Stimulated activated CD4-positive, alpha-beta T cell treated with anti-CD3 and anti-CD28 coated beads, Interleukin-15, amount 100 ng/mL, for 1 hour (primary cell): ENCODE measurements at regions not wholly inside any gene's neighbourhood (a gene's known extent, or its start where the extent isn't known, plus 50 kb on each side); places are given as distances from the start of the nearest gene placed in this dataset.
"Not testable (repeated sequence)": the region's sequence is repeated elsewhere in the genome, so short reads cannot be mapped to it uniquely, and the experiment has no call there.

Source experiments
- DNase-seq, 2 donors: peaks; one replicate each; pipeline ENCODE4 v3.0.0-alpha.2; 2020; ENCODE audit warnings: low read depth in 1 of 2, low spot score in 1 of 2

DNA sequence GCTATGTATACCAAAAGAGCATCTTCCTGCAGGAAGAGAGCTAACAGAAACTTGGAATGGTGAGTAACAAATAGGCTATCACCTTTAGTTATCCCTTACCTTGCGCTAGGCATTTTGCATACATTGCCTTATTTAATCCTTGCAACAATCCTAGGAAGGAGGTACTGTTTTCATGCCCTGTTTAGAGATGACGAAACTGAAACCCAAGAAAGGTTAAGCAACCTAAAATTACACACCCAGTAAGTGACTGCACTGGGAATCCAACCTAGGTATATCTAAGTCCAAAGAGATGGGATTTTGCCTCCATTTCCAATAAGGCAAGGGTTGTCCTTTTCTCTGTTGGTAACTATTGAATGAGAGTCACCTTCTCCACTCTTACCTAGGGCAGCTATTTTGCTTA is 144.5 kb downstream of the TM2D1 start:
- no peak for DNase-seq

DNA sequence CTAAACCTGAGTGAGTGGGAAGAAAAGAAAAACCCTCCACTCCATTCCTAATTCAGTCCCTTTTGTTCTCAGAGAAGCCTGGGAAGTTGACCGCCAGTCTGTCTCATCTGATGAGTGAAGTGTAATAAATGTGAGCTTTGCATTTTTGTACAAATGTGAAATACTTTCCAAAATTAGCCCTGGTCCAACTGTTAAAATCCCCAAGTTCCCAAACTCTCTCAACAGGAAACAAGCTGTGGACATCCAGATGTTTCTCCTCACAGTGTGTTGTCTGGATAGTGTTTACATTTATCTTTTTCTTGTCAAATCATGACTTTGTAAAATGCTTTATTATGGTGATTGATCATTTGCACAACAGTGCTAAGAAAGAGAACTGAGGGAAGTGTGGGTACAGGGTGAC is 145.1 kb downstream of the TM2D1 start:
- no peak for DNase-seq

DNA sequence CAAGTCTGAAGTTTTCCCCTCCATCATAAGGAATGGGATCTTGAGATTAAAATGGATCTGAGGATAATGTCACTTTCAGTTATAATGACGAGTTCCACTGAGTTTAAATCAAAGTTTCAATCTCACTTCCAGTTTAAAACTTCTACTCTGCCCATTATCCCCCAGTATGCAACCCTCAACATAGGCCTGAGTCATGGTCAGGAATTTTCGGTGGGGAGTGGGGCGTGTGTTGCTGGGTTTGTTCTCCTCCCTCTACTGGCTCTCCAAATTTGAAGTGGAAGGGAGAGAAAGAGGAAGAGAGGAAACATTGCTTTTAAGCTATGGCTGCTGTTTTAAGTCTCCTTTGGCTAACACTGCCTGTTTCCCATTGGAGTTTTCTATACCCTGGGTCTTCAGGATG is 152.9 kb downstream of the TM2D1 start:
- no peak for DNase-seq

DNA sequence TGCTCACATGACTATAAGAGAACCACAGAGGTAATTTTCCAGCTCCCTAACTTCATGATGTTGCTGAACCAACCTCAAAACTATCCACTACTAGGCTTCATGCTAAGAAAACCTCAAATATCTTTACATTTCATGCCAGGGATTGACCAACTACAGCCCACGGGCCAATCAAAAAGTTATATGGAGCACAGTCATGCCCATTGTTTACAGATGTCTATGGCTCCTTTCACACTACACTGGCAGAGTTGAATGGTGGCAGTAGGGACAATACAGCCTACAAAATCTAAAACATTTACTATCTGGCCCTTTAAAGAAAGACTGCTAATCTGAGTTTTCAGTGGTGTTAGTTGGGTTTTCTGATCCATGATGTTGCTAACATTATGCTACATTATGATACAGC is 154.8 kb downstream of the TM2D1 start:
- DNase-seq, result no peak

DNA sequence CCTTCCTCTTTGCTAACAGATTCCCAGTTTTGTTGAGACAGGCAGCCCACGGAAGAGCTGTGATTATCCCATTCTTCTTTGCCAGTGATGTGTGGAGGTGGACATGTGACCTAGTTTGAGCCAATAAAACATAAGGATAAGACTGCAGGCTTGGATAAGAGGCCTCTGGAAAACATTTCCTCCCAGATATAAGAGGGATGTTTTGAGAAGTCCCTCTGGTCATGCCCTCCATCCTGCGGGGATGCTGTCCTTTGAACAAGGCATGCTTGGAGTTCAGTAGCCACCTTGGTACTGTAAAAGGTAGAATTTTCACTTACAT is 155.7 kb downstream of the TM2D1 start:
- DNase-seq, result no peak

DNA sequence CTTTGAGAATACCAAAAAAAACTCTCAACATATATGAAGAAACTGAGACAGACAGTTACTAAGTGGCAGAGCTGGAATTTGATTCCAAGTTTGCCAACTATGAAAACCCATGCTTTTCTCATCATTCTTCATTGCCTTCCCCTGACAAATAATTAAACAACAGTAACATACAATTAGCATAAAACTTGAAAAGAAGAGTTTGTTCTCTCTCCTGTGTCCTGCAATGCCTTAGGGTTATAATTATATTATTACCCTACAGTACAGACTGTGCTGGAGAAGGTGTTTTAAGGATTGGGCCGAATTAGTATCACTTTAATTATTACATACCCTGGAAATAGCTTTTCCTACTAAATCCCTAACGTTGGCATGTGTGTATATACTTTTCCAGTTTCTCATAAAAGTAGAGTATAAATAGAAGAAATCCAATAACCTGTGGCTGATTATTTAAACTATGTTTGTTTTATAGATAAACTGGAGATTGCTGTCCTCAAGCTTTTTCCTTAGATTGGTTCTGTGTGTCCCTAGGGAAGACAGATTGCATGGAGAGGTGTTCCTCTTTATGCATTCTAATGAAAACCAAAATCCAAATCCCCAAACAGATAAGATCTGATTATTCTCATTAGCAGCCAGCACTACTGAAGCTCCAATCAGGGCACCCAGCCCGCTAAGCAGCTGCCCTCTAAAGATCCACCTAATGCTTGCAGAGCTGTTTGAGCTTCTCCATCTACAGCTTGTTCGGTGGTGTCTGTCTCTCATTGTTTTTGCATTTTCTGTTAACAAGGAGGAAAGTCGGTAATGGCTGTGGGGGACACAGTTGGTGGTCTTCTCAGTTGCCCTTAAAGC is 156.3 kb downstream of the TM2D1 start:
- no peak for DNase-seq

DNA sequence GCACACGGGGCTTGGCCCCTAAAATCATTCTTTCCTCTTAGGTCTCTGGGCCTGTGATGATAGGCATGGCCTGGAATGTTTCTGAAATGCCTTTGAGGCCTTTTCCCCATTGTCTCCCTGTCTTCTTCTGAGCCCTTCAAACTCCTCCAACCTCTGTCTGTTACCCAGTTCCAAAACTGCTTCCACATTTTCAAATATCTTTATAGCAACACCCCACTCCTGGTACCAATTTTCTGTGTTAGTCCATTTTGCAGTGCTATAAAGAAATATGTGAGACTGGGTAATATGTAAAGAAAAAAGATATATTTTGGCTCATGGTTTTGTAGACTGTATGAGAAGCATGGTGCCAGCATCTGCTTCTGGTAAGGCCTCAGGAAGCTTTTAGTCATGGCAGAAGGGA is 158.8 kb downstream of the TM2D1 start:
- no peak for DNase-seq

DNA sequence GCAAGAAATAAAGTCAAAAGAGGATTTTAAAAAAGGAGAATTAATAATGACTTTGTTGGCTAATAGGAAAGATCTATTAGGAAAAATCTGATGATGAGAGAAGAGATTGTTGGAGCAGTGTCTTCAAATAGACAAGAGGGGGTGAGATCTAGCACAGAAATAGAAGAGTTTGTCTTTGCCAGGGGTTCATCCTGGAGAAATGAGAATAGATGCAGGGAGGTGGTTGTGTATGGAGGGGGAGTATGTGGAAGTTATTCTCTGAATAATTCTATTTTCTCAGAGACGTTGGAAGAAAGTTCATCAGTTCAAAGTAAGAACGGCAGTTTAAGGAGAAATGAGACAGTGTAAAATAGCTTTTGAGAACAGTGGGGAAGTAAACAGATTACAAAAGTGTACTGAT is 161.3 kb downstream of the TM2D1 start:
- DNase-seq, result no peak

DNA sequence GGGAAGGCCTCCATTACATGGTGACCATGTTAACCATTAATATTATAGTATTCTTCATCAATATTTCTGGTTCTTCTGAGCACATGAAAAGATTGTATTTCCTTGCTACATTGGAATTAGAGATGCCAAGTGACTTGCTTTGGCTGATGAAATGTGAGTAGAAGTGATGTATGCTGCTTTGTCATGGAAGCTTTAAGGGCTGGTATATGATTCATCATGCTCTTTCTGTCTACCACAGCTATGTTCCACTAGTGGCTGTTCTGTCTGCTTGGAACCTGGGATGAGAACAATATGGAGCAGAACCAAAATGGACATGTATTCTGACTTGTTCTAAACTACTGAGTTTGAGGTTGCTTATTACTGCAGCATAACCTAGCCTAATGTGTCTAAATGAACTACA is 163.3 kb downstream of the TM2D1 start:
- DNase-seq, result no peak

DNA sequence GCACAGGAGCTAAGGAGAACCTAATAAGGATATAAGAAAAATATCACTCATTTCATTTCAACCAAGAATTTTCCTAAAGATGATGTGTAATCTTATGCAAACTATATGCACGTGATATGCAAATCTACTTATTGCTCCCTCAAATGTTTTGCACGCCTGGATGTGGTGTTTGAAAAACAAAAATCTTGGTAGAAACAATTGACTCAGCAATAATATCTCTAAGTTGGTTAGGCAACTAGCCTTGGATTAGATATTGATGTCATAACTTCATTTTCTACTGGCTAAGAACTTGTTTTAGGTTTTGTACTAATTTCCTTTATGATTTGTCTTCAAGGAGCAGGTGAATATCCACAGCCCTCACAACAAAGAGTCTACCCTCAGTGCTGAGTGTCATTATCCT is 164.6 kb downstream of the TM2D1 start:
- DNase-seq, result no peak

DNA sequence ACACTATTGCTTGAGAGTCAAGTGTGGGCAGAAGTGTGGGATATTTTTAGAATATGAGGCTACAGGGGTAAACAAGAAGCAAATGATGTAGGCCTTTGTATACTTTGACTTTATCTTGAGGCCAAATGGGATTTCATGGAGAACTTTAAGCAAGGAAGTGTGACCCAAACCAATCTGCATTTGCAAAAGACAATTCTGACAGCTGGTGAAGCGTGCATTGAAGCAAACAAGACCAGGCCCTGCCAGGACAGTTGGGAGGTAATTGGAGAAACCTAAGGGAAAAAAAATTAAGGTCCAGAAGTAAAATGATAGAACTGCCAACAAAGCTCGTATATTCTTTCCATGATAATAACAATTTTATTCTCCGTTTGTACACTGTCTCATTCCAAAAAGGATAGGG is 168.3 kb downstream of the TM2D1 start:
- no peak for DNase-seq

DNA sequence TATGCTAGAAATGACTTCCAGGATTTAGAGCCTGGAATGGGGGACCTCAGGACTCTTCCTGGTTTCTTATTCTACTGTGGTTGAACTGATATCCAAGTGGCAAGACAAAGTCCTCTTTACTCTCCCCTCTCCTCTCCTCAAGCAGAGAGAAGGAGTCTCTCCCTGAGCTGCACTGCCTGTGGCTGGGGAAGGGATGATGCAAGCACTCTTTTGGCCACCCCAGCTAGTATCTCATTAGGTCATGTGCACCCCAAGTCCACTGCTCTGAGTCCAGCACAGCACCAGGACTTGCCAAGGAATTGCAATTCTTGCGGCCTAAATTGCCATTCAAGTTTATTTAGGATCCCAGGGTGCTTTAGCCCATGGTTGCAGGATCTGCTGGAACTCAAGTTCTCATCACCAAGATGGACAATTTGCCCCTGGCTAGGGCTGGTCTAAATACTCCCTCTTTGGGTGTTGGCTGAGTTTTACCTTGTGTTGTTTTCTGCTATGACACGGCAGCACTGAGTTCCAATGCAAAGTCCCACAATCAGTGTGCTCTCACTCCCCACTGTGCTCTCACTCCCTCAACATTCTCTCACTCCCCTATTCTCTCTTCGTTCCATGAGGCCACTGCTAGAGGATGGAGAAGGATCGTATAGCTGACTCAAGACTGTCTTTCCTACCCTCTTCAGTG is 172.2 kb downstream of the TM2D1 start:
- no peak for DNase-seq

DNA sequence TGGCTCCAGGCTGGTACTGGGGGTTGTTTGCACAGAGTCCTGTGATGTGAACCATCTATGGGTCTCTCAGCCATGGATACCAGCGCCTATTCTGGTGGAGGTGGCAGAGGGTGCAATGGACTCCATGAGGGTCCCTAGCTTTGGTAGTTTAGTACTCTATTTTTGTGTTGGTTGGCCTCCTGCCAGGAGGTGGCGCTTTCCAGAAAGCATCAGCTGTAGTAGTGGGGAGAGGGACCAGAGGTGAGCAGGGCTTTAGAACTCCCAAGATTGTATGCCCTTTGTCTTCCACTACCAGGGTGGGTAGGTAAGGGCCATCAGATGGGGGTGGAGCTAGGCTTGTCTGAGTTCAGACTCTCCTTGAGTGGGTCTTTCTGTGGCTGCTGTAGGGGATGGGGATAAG is 177.6 kb downstream of the TM2D1 start:
- not testable (repeated sequence) for DNase-seq

DNA sequence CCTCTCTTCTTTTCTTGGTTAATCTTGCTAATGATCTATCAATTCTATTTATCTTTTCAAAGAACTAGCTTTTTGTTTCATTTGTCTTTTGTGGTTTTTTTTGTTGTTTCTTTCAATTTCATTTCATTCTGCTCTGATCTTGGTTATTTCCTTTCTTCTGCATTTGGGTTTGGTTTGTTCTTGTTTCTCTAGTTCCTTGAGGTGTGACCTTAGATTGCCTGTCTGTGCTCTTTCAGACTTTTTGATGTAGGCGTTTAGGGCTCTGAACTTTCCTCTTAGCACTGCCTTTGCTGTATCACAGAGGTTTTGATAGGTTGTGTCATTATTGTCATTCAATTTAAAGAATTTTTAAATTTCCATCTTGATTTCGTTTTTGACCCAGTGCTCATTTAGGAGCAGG is 180.1 kb downstream of the TM2D1 start:
- DNase-seq, result not testable (repeated sequence)

DNA sequence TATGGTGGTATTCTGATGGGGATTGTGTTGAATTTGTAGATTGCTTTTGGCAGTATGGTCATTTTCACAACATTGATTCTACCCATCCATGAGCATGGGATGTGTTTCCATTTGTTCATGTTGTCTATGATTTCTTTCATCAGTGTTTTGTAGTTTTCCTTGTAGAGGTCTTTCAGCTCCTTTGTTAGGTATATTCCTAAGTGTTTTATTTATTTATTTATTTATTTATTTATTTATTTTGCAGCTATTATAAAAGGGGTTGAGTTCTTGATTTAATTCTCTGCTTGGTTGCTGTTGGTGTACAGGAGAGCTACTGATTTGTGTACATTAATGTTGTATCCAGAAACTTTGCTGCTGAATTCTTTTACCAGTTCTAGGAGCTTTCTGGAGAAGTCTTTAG is 181.4 kb downstream of the TM2D1 start:
- DNase-seq, result not testable (repeated sequence)

DNA sequence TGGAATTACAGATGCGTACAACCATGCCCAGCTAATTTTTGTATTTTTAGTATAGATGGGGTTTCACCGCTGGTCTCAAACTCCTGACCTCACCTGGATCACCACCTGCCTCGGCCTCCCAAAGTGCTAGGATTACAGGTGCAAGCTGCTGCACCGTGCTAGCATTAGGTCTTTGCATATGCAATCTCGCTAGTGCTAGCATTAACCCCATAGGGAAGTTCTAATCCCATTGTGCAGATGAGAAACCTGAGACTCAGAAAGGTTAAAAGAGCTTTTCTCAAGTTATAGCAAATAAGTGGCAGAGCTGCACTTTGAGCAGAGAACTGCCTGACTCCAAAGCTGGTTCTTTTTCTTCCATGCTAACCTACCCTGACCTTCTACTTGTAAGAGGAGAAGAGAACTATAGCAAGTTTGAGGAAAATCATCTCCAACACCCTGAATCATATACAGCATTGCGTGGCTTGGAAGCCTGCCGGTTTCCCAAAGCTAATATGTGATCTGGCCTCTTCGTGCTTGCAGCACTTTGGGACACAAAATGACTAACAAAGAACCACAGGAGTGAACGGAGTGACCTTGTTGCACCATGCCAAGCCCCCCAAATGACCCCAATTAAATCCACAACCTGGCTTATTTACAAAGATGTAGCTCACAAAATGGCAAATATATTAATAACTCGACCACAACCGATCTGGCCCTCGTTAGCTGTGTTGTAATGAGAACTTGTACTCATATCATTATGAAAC is 185.1 kb downstream of the TM2D1 start:
- no peak for DNase-seq

DNA sequence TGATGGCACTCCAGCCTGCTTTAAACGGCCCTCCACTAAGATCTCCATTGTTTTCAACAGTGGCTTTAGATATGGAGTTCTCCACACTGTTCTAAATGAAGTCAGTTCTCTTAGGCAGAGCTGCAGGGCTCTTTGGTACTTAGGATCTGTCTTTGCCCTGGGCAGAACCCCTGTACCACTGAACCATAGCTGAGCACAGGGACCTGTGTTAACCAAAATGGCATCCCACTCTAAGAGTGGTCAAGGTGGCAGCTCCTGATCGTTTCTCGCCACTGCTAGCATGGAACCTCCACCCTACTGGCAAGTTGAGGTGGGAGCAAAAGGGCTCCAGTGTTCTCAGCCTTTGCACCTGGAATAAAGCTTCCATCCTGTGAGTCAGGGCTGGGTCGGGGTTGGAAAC is 186.7 kb downstream of the TM2D1 start:
- DNase-seq, result no peak

DNA sequence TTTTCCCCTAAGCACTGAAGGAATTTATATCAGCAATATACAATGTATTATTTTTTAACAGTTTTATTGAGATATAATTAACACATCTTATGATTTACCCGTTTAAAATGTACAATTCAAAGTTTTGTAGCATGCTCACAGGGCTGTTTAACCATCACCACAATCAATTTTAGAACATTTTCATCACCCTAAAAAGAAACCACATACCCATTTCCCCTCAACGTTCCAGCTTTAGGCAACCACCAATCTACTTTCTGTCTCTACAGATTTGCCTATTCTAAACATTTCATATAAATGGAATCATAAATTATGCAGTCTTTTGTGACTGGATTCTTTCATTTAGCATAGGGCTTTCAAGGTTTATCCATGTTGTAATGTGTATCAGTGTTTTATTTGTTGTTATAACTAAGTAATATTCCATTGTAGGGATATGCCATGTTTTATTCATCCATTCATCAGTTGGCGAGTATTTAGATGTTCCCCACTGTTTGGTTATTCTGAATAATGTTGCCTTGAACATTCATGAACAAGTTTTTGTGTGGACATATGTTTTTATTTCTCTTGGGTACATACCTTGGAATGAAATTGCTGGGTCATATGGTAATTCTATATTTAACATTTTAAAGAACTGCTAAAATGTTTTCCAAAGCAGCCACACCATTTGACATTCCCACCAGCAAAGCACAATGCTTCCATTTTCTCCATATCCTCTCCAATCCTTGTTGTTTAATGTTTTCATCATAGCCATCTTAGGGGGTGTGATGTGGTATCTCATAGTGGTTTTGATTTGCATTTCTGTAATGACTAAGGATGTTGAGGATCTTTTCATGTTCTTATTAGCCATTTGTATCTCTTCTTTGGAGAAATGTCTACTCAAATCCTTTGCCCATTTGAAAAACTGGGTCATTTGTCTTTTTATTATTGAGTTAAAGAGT is 188.5 kb downstream of the TM2D1 start:
- no peak for DNase-seq

DNA sequence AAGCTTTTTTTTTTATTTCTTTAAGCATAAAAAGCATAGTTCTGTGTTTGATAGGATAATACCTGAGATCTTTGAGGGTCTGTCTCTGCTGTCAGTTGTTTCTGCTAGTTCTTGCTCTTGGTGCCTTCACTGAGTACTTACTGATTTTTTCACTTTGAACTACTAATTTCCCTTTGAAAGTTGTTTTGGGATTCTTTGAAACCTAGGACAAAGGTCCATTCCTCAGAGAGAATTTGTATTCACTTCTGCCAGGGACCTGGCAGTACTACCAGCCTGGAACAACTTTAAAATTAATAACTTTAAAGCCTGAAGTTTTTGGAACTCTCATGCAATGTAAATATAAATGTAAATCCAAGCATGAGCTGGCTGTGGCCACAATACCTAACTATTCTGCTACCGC is 190.1 kb downstream of the TM2D1 start:
- no peak for DNase-seq

DNA sequence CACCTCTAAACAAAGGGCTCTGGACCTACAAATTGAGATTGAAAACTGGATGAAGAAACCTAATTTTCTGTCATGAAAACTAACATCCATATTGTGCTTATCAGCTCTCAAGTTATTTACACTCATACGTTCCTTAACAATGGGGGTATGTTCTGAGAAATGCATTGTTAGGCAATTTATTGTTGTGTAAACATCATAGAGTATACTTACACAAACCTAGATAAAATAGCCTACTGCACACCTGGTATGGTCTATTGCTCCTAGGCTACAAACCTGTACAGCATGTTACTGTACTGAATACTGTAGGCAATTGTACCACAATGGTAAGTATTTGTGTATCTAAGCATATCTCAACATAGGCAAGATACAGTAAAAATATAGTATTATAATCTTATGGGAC is 191.4 kb downstream of the TM2D1 start:
- DNase-seq, result no peak

DNA sequence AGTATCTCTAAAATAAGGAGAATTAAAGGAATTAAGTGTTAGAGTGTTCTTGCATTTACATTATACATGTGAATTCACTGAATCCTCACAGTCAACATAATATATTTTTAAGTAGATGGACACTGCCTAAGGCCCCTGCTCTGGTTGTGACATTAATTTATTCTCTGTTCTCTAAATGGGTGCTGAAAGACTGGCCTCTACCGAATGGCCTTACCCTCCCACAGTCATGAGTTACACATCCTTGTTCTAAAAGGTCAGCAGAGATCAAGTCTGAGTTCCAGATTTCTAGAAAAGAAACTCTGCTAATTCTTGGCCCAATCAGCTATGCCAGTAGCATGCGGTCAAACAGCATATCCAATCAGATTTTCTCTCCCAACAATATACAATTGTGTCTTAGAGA is 193.2 kb downstream of the TM2D1 start:
- DNase-seq, result no peak
